ENCODE measurements at regions not wholly inside any gene's neighbourhood (a gene's known extent, or its start where the extent isn't known, plus 50 kb on each side); places are given as distances from the start of the nearest gene placed in this dataset.

DNA sequence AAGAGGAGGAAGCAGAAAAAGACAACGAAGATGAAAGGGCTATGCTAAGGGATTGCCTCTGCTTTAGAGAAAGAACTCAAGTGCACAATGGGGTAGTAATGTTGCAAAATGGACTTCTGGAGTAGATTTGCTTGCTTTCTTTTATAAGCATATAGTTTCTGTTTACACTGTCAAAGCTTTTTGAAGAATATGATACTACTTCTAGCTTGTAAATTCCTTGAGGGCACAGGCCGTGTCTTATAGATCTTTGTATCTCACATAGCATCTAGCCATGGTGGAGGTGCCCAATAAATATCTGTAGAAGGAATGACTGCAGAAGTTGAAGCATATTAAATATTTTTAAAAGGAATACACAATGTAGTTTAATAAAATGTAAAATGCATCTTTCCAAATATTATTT is 147.8 kb upstream of the ZIC3 start:
- TF ChIP-seq KAT2A (conservative IDR thresholded peaks at IDR 0.05; ENCODE audit: control insufficient read depth, low read depth, low read length) = no peak
- no peak for TF ChIP-seq NR2C1 (IDR thresholded peaks at IDR 0.05)
- no peak for TF ChIP-seq MEF2A (IDR thresholded peaks at IDR 0.05; ENCODE audit: insufficient read depth, low read depth, low read length)
- no peak for TF ChIP-seq TAF1 (IDR thresholded peaks at IDR 0.05; ENCODE audit: borderline replicate concordance, low read depth, low read length)
- no peak for TF ChIP-seq MTA2 (IDR thresholded peaks at IDR 0.05; ENCODE audit: low read depth)
- no peak for TF ChIP-seq SUZ12 (IDR thresholded peaks at IDR 0.05; ENCODE audit: unreplicated experiment)
- no peak for TF ChIP-seq ZNF24 (IDR thresholded peaks at IDR 0.05)
- TF ChIP-seq, protein P1, sequence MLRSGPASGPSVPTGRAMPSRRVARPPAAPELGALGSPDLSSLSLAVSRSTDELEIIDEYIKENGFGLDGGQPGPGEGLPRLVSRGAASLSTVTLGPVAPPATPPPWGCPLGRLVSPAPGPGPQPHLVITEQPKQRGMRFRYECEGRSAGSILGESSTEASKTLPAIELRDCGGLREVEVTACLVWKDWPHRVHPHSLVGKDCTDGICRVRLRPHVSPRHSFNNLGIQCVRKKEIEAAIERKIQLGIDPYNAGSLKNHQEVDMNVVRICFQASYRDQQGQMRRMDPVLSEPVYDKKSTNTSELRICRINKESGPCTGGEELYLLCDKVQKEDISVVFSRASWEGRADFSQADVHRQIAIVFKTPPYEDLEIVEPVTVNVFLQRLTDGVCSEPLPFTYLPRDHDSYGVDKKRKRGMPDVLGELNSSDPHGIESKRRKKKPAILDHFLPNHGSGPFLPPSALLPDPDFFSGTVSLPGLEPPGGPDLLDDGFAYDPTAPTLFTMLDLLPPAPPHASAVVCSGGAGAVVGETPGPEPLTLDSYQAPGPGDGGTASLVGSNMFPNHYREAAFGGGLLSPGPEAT (IDR thresholded peaks at IDR 0.05; ENCODE audit: low read depth) = no peak
- Histone ChIP-seq H2AFZ (ENCODE audit: control insufficient read depth, low read depth, low read length) (no peak overlapping the region), H3K4me1 (ENCODE audit: control insufficient read depth, insufficient read depth, low read length) (no peaks in the 10 kb centered on the region), H3K27ac (ENCODE audit: control insufficient read depth, insufficient read depth) (no peak overlapping the region), H4K20me1 (ENCODE audit: control insufficient read depth, insufficient read depth) (no peaks in the 10 kb centered on the region), H3K79me2 (ENCODE audit: control insufficient read depth, insufficient read depth, low read length) (no peaks in the 10 kb centered on the region), H3K9ac (ENCODE audit: control insufficient read depth, insufficient read depth, low read length) (no peak overlapping the region), H3K4me3 (no peak overlapping the region), H3K4me2 (ENCODE audit: control insufficient read depth, insufficient read depth) (no peak overlapping the region), H3K9me3 (replicated peaks; ENCODE audit: control insufficient read depth, insufficient read depth, low read length) (no peaks in the 10 kb centered on the region), H3K36me3 (ENCODE audit: control insufficient read depth in 2 of 2, insufficient read depth in 2 of 2, low read length in 1 of 2) (no peaks in the 10 kb centered on the region), H3K27me3 (replicated peaks in 1 of 2; ENCODE audit: control insufficient read depth in 2 of 2, insufficient read depth in 2 of 2, low read length in 1 of 2) (no peaks in the 10 kb centered on the region)
- WGBS (ENCODE audit: insufficient coverage, insufficient replicate concordance, low lambda C conversion rate, missing lambda C conversion rate) = 16% methylated on average over 2 of the region's 2 CpGs
- ChIA-PET CTCF (no interaction called here), POLR2A (no interaction called here), SMC1A (ENCODE audit: uncharacterized antibody, unreplicated experiment) (no interaction called here), RAD21 (ENCODE audit: unreplicated experiment) (no interaction called here)
- DNase-seq (ENCODE audit: low read depth, low spot score) = no peak
- in situ Hi-C loops (cut with MboI) = loop anchor here (5.0 kb wide), 1 partner anchor 51 kb away; no protein-coding TSS in a partner anchor
- no TSS peak for BruUV-seq (replicated peaks)
- no peak for ATAC-seq
- intact Hi-C loops (cut with micrococcal nuclease; ENCODE audit: unreplicated experiment) = no loop called here
- FAIRE-seq = no peak
